ENCODE measurements at regions not wholly inside any gene's neighbourhood (a gene's known extent, or its start where the extent isn't known, plus 50 kb on each side); places are given as distances from the start of the nearest gene placed in this dataset.
A peak's percentile ranks its signal among the peaks of the same experiment; 100 is the strongest.

GRCh38 chr2:206368484-206368883 is 74.8 kb upstream of the ADAM23 start:
- no peak for DNase-seq

- DNase-seq: no peak
Observed at GRCh38 chr2:206368933-206369569, 74.3 kb upstream of the ADAM23 start.

GRCh38 chr2:206375956-206376355 is 67.4 kb upstream of the ADAM23 start:
- DNase-seq: no peak

GRCh38 chr2:206378835-206379234 is 64.5 kb upstream of the ADAM23 start:
- DNase-seq: no peak

- peak; percentile 8 for DNase-seq
Observed at GRCh38 chr2:206379266-206379665, 64.1 kb upstream of the ADAM23 start.

GRCh38 chr2:206379886-206380285 is 63.4 kb upstream of the ADAM23 start:
- DNase-seq: no peak

- no peak for DNase-seq
Observed at GRCh38 chr2:206381881-206382280, 61.5 kb upstream of the ADAM23 start.

GRCh38 chr2:206383669-206384068 is 59.7 kb upstream of the ADAM23 start:
- no peak for DNase-seq

- no peak for DNase-seq
Observed at GRCh38 chr2:206387808-206388207, 55.5 kb upstream of the ADAM23 start.

GRCh38 chr2:206388698-206389097 is 54.6 kb upstream of the ADAM23 start:
- DNase-seq: no peak

GRCh38 chr2:206389164-206389563 is 54.2 kb upstream of the ADAM23 start:
- DNase-seq: no peak

GRCh38 chr2:206390181-206390580 is 53.2 kb upstream of the ADAM23 start:
- no peak for DNase-seq

GRCh38 chr2:206392118-206392517 is 51.2 kb upstream of the ADAM23 start:
- no peak for DNase-seq
